Hepatocyte (in vitro differentiated cells): ENCODE measurements at regions not wholly inside any gene's neighbourhood (a gene's known extent, or its start where the extent isn't known, plus 50 kb on each side); places are given as distances from the start of the nearest gene placed in this dataset.

ENCODE experiments used
- EZH2 ChIP-seq: fragments of 200-600 bp; sonication (generic); IDR thresholded peaks from 2 replicates; pipeline ENCODE4 v1.6.1; 2016; ENCODE audit warnings: antibody characterized with exemption, mild to moderate bottlenecking, borderline replicate concordance
- EZH2phosphoT487 ChIP-seq: fragments of 200-600 bp; sonication (generic); IDR thresholded peaks from one replicate; pipeline ENCODE4 v1.6.1; 2018; ENCODE audit warnings: antibody characterized with exemption, mild to moderate bottlenecking, low read depth, moderate library complexity; ENCODE audit not compliant: unreplicated experiment, severe bottlenecking
- TF ChIP-seq, protein P1 (sequence below): fragments of 200-600 bp; sonication (generic); IDR thresholded peaks from 2 replicates; pipeline ENCODE4 v1.5.1; 2016; ENCODE audit warnings: antibody characterized with exemption, mild to moderate bottlenecking; ENCODE audit not compliant: poor library complexity

- no peak for TF ChIP-seq EZH2
- TF ChIP-seq, protein P1, sequence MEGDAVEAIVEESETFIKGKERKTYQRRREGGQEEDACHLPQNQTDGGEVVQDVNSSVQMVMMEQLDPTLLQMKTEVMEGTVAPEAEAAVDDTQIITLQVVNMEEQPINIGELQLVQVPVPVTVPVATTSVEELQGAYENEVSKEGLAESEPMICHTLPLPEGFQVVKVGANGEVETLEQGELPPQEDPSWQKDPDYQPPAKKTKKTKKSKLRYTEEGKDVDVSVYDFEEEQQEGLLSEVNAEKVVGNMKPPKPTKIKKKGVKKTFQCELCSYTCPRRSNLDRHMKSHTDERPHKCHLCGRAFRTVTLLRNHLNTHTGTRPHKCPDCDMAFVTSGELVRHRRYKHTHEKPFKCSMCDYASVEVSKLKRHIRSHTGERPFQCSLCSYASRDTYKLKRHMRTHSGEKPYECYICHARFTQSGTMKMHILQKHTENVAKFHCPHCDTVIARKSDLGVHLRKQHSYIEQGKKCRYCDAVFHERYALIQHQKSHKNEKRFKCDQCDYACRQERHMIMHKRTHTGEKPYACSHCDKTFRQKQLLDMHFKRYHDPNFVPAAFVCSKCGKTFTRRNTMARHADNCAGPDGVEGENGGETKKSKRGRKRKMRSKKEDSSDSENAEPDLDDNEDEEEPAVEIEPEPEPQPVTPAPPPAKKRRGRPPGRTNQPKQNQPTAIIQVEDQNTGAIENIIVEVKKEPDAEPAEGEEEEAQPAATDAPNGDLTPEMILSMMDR, result no peak
- TF ChIP-seq EZH2phosphoT487, result no peak
Observed at GRCh38 chr14:42323426-42323825, 716.8 kb downstream of the LRFN5 start.
